Retinal pigment epithelial cell (primary cell): ENCODE measurements at regions not wholly inside any gene's neighbourhood (a gene's known extent, or its start where the extent isn't known, plus 50 kb on each side); places are given as distances from the start of the nearest gene placed in this dataset.

Experiments used
- DNase-seq: peaks from one replicate; pipeline ENCODE4 v3.0.0-alpha.2; 2010; ENCODE audit warnings: low read depth
- H3K4me3 ChIP-seq: 2 replicates; pipeline ENCODE4 v1.5.1; 2011; ENCODE audit warnings: mild to moderate bottlenecking, low read length, control low read depth, moderate library complexity
- CTCF ChIP-seq: conservative IDR thresholded peaks from 2 replicates; pipeline ENCODE4 v1.5.1; 2011; ENCODE audit warnings: low read depth, low read length, control low read depth, inconsistent platforms

GRCh38 chr15:91498749-91499062 lies 354.8 kb upstream of the SLCO3A1 start:
- H3K4me3 ChIP-seq: no peak overlapping the region
- TF ChIP-seq CTCF: no peak
- no peak for DNase-seq

- TF ChIP-seq CTCF: no peak
- DNase-seq: no peak
- no peak overlapping the region for H3K4me3 ChIP-seq
Measured at GRCh38 chr15:91499774-91500383, 353.6 kb upstream of the SLCO3A1 start.

GRCh38 chr15:91508633-91509032 lies 344.9 kb upstream of the SLCO3A1 start:
- TF ChIP-seq CTCF: no peak
- no peak for DNase-seq
- H3K4me3 ChIP-seq: no peak overlapping the region

GRCh38 chr15:91514147-91514546 lies 339.4 kb upstream of the SLCO3A1 start:
- no peak for TF ChIP-seq CTCF
- DNase-seq: no peak
- no peak overlapping the region for H3K4me3 ChIP-seq

GRCh38 chr15:91515188-91515754 lies 338.2 kb upstream of the SLCO3A1 start:
- no peak overlapping the region for H3K4me3 ChIP-seq
- no peak for TF ChIP-seq CTCF
- DNase-seq: peak; percentile 27

GRCh38 chr15:91516866-91517265 lies 336.6 kb upstream of the SLCO3A1 start:
- TF ChIP-seq CTCF: no peak
- no peak overlapping the region for H3K4me3 ChIP-seq
- DNase-seq: no peak

- TF ChIP-seq CTCF: no peak
- no peak for DNase-seq
- no peak overlapping the region for H3K4me3 ChIP-seq
Measured at GRCh38 chr15:91517491-91518200, 335.9 kb upstream of the SLCO3A1 start.
